ENCODE measurements at regions not wholly inside any gene's neighbourhood (a gene's known extent, or its start where the extent isn't known, plus 50 kb on each side); places are given as distances from the start of the nearest gene placed in this dataset.
"Not testable (repeated sequence)": the region's sequence is repeated elsewhere in the genome, so short reads cannot be mapped to it uniquely, and the experiment has no call there.

DNA sequence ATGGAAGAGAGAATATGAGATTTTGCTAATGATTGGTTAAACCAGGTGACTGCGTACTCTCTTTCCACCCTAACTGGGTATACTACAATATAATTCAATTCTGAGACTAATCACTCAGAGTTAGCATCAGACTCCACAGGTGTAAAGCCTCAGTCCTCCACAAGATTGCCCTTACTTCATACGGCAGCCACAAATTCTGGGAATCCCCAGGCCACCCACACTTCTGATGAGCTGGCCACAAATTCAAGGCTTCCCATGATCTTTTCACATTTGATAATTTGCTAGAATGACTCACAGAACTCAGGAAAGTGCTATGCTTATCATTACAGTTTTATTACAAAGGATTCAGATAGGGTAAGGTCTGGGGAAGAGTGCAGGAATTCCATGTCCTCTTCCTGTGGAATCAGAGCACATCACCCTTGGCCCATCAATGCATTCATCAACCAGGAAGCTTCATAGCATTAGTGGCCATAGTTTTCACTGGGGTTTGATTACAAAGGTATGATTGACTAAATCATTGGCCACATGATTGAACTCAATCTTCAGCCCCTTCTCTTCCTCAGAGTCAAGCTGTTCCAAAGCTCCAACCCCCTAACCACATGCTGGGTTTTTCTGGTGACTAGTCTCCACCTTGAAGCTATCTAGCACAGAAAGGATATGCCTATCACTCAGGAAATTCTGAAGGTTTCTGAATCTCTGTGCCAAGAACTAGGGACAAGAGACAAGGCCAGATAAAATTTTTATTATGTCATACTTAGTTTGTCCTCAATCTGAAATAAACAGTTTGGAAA is 131.7 kb downstream of the HHIPL2 start:
- peak; percentile 12 for DNase-seq (ENCODE audit: low read depth)

DNA sequence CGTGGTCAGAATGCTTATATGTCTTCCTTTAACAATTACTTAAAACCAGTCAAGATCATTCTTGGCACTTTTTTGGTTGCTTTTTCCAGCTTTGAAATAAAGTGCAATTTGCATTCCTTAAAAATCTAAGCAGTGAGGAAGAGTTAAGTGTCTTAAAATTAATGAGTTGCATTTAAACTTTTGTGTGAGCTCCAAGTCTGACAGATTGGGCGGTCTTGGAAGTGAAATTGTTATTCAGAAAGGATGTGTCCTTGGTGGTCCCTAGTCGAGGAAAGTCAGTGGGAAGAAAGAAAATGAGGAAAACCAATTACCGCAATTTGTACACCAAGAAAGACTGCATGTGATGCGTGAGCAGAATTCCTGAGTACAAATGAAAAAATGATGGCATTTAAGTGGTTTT is 132.5 kb downstream of the HHIPL2 start:
- no peak for DNase-seq (ENCODE audit: low read depth)

DNA sequence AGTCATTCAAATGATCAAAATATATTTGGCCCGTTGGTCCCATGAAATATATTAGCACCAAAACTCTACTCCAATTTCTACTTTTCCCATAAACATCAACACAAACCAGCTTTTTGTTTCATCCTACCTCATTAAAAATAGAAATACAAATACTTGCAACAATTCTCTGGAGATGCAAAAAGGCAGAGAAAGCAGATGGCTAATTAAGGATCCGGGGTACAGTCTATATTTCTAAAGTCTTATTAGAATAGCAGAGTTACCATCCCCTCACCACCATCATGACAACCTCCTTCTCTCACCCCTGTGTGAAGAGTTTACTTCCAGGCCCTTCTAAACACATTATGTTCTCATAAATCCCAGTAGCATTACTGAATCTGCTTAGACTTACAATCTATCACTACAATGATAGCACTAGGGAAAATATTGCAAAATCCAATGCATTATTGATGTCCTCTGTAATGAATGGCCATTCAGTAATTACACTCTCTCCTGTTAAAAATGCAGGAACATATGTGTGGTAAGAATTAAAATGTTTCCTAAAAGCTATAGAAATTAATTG is 133.8 kb downstream of the HHIPL2 start:
- DNase-seq (ENCODE audit: low read depth): no peak

DNA sequence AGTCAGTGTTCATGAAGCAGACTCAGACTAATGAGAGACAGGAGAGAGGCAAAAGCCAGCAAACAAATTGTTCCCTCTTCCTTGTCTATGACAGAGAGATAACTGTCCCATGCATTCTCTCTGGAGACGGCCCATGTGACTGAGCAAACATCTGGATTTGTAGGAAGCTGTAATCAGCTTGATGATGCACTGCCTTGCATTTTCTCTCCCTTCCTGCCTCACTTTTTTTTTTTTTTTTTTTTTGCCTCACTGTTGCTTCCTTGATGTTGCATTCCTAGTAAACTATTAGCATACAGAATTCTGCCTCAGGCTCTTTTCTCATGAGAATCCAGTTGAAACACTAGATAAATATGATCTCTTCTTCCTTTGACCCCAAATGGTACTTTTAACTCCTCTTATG is 134.5 kb downstream of the HHIPL2 start:
- DNase-seq (ENCODE audit: low read depth): no peak

DNA sequence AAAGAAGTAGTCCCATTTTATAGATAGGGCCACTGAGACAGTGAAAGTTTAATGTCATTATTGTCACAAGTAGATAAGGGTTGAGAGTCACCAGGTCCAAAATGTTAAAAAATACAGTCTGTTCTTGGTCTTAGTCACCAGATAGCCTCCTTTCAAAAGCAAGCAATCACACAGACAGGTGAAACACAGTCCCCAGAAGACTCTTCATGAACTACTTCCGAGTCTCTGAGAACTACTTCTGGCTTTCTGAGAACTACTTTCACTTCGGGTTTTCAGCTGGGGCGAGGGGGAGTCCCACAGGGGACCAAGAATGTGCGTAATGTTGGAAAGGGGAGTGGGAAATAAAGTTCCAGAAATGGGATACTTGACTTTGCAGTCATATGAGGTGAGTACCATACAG is 143.2 kb downstream of the HHIPL2 start:
- no peak for DNase-seq (ENCODE audit: low read depth)

DNA sequence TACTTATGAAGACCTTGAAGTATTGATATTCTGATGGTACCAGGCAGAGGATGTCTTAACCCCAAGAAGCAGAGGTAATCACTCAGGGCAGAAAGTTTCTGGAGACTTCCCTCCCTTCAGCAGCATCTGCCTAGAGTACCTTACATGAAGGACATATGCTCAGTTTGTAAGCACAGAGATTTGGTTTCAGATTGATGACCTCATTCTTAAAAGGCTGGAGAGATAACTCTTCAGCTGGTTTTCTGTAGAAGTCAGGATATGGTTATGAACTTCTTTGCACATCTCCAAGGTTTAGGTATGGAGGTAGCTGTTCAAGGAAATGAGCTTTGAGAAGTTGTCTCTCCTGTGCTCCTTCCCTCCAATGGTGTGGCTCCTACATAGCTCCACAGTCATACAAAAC is 148.7 kb downstream of the HHIPL2 start:
- no peak for DNase-seq (ENCODE audit: low read depth)

DNA sequence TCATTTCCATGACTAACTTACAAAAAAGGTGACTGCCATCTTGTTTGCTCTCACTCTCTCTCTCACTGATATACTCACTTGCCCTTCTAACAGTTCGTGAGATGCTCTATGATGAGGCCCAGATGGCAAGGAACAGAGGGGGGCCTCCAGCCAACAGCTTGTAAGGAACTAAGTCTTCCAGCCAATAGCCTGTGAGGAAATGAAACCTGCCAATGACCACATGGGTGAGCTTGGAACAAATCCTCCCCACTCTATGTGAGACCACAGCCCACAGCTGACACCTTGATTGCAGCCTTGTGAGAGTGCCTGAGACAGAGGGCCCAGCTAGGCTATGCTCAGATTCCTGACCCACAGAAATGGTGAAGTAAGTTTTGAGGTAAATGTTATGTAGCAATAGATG is 153.7 kb downstream of the HHIPL2 start:
- no peak for DNase-seq (ENCODE audit: low read depth)

DNA sequence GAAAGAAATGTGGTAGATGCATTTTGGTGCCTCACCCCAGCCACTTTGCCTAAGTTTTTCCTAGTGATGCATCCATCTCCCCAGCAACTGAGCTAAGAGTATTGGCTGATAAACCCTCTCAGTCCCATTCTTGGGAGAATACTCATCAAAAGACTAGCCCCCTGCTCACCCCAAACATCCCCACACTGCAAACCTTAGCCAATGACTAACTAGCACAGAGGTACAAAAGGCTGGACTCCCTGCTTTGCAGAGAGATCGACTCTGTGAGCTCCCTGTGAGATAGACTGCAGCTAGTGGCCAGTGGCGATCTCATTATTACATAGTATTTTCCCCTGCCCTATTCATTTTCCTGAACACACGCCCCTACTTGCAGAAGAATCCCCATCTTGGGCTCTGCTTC is 155.3 kb downstream of the HHIPL2 start:
- no peak for DNase-seq (ENCODE audit: low read depth)

DNA sequence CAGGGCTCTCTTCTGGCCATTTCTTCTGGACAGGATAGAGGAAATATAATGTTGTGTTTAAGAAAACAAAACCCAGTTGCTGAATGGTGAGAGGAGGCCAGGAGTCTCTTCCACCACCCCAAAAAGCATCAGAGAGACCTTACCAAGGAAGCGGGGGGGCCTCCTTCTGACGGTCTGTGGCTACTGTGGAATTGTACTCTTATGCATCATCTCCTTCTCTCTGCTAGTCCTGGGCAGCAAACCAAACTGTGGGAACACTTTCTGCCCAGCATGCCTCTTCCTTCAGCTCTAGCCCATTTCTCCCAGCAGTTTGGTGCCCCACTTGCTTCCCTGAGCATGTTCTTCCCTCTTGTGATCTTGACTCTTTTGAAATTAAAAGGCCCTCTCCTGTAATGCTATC is 157.7 kb downstream of the HHIPL2 start:
- DNase-seq (ENCODE audit: low read depth): no peak

DNA sequence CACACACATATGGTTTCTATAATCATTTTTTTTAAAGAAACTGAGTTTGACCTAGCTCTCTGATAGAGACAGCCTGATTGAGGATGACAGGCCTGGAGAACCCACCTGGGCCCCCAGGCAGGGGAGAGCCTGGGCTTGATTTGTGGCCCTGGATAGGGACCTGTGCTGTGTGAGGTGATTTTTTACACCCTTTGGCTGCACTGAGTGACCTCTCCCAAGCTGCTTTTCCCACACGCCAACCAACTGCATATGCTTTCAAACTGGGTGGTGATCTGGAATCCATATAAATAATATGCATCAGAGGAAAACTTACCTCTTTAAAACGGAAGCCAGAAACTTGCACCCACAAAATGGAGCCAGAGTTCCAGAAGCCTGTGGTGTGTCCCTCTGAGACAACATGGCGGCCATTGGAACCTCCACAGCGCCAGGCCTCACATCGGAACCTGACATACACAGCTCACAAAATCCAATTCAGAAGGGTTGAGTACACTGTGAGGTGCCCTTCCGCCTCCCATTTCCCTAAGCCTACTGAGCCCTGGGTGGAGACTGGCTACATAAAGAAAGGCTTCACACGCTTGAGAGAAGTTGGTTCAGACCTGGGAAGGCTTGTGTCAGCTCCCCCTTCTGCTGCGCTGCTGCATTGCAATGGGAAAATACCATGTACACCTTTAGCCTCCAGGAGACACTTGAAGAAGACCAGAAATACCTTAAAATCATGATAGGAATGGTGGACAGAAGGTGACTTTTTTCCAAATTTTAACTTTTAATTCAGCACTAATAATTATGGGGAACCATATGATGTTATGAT is 160.7 kb downstream of the HHIPL2 start:
- no peak for DNase-seq (ENCODE audit: low read depth)

DNA sequence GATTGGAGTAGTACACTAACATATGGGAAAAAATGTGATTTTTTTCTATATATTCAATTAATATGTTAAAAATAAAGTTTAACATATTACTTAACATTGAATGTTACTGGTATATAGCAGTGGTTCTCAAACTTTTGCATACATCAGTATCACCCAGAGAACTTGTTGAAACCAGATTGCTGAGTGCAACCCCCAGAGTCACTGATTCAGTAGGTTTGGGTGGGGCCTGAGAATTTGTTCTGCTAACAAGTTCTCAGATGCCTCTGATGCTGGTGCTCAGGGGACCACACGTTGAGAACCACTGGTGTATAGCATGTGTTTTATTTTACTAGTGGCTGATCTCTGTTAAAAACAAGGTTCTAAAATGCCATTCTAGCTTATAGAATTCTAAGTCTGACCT is 161.9 kb downstream of the HHIPL2 start:
- no peak for DNase-seq (ENCODE audit: low read depth)

DNA sequence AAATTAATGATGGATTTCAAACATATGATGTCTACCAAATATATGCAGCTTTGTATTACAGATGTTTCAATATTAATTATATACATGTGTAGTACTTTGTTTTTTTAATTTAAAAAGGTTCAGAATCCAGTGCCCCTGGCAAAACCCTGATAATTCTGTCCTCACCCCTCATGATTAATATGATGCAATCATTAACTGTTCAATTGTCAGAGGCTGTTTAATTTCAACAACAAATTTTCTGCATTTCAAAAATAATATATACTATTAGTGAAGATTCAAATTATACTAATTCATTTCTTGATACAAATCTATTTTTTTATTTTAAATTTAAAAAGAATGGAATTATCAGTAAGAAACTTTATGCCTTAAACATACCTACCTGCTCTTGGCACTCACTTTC is 162.6 kb downstream of the HHIPL2 start:
- DNase-seq (ENCODE audit: low read depth): no peak

DNA sequence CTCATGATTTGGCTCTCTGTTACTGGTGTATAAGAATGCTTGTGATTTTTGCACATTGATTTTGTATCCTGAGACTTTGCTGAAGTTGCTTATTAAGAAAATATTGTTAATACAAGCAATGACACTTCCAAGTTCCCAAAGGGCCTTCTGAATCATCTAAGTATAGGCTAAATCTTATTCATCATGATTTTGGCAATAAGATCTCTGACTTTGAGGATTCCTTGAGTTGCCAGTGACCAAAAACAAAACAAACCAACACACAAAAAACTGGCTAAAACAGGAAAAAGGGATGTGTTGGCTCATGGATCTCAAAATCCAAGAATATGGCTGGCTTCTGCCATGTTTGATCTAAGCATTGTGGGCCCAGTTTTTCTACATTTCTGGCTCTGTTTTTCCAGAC is 163.4 kb downstream of the HHIPL2 start:
- DNase-seq (ENCODE audit: low read depth): no peak

DNA sequence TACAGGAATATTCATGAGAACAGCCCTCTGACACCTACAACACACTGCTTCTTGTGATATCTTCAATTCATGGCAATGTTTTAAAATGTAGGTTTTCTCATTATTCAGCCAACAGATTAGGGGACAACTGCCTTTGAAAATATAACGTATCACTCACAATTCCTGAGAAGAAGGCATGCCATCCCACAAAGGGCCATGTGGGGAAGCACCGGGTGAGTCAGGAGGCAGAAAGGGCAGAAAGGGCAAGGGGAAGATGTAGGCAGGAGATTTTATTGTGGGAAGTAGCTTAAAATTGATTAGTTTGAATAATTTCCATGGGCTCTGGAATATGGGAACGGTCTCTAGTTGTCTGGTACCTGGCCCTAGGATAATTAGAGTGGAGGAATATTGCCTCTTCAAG is 165.7 kb downstream of the HHIPL2 start:
- DNase-seq (ENCODE audit: low read depth): no peak

DNA sequence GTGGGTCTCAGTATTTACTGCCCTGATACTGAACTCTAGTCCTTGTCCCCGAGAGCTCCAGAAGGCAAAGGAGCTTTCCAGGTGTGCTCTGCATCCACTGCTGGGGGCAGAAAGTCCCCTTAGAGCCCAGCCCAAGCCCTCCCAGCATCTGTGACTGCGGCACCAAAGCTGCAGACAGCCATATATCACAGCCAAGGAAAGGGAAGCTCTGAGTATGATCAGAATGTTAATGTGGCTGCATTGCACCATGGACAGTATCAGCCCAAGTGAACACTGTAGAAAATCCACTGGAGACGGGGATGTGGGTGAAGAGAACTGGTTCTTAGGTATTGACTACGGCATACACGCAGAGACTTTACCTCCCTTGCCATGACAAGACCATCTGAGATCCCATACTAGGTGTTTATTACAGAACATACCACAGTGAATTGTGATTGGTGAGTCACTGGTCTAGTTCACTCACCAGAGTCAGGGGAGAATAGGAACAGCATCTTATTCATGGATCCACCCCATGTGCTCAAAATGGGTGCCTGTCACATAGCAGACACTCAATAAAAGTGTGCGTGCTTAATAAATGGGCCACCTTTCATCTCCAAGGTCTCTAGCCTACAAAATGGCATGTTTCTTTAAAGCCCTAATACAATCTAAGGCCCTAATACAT is 170.3 kb downstream of the HHIPL2 start:
- no peak for DNase-seq (ENCODE audit: low read depth)

DNA sequence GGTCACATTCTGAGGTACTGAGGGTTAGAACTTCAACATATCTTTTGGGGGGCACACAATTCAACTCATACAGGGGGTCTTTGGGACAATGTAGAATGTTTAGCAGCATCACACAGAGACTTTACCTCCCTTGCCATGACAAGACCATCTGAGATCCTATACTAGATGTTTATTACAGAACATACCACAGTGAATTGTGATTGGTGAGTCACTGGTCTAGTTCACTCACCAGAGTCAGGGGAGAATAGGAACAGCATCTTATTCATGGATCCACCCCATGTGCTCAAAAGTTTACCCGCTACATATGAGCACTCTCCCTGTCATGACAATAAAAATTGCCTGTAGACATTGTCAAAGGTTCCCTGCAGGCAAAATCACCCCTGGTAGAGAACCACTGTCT is 171.1 kb downstream of the HHIPL2 start:
- not testable (repeated sequence) for DNase-seq (ENCODE audit: low read depth)

DNA sequence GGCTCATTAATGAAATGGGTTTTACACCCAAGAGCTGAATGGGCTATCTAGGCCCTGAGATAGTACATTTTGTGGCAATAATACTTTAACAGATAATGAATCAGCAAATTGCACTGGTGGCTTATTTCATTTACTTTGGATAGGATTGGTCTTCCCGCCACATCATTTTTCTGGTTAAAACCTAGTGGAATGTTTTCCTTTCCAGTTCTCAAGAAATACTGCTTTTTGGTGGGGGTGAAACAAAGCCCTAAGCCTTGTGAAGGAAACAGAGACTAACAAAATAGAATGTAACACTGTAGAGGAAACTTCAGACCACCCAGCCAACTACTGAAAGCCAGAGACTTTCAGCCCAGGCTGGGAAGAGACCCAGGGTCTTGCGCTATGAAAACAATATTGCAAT is 172.2 kb downstream of the HHIPL2 start:
- DNase-seq (ENCODE audit: low read depth): no peak

DNA sequence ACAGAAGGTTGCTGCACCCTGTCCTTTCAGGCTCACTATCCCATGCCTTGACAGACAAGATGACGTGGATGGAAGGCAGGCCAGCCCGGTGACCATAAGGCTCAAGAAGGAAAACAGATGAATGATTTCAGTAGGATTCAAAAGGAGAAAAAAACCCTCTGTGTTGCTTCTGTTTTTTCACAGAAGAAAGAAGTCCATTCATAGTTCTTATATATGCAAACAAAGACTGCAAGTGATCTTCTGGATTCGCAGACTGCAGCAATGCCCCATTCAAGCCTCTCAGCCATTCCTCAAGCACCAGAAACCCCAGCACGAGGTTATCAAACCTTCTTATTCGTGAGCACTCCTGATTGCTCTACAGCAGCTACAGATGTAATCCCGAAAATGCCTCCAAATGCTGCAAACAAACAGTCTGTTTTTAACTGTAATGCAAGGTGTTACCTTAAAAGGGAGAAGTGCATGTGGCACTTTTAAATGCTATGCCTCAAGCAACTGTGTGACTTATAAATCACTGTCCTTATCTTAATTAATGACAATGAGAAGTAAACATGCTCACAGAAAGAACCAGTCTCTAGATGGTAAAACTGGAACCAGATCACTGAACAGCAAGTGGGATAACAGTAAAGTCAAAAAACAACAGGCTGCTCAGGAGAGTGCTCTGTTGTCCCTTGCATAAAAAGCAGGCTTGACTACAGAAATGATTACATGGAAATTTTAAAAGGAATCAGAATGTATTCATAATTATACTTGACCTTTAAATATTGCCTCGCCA is 173.9 kb downstream of the HHIPL2 start:
- DNase-seq (ENCODE audit: low read depth): no peak

DNA sequence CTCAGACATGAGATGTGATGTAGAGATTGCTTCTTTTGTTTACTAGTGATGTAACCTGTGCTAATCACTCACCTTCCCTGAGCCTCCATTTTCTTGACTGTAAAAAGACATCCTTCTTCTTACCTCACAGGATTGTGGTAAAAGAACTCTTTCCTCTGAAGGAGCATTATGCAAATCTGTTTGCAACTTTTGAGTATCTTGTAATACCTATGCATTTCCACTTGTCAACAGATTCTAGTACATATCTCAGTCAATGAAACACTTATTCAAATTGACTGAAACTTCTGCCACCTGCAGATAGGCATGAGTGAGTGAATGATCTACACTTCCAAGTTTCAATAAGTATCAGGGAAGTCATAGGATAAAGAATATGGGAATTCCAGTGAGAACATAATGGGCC is 174.7 kb downstream of the HHIPL2 start:
- no peak for DNase-seq (ENCODE audit: low read depth)

DNA sequence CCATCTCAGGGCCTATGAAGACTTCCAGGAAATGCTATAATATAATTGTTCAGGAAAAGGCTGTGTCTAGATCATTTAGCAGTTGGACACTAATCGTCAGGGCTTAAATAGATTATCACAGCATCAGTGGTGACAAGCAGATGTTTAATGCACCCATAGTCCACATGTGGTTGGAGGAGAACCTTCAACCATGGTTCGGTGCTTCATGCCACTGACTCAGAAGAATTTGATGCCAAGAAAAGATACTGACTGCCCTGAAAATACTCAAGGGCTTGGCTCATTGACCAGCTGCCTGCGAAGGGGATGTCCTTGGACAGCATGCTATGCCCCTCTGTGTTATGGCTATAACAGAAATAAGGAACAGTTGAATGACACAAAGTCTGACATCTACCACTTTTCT is 175.7 kb downstream of the HHIPL2 start:
- DNase-seq (ENCODE audit: low read depth): no peak

DNA sequence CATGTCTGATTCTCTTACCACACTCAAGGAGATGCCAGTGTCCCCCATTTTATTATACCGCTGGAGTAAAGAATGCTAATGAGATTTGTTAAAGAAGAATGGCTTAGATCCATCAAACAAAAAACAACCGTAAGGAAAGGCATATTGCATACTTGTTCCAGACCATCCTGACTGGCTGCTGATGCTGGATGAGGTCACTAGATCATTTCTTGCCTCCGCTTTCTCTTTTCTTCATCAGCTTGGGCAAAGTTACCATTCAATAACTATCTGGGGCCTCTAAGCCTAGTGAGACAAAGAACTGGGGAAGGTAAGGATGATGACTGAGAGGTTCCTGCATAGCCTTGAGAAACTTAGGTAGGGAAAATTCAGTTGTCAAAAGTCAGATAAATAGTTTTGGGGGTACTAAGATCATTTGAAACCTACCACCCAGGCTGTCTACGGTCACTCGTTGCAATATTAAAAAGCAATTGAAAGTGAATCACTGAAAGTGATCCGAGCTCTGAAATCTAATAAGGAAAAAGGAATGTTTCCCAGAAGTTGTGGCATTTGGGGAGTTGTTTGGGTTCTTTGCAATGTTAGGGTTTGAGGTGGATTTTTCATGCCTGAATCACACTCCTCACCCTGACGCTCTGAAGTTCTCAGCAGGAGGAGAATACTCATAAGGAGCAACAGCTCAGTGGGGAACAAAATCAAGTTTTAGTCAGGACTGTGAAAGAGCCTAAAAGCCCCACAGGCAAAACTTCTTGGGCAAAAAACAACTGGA is 176.8 kb downstream of the HHIPL2 start:
- no peak for DNase-seq (ENCODE audit: low read depth)

Data from activated T-cell treated with anti-CD3 and anti-CD28 coated beads for 48 hours (primary cell).